ENCODE measurements at regions not wholly inside any gene's neighbourhood (a gene's known extent, or its start where the extent isn't known, plus 50 kb on each side); places are given as distances from the start of the nearest gene placed in this dataset.

- TF ChIP-seq RAD21 (IDR thresholded peaks at IDR 0.05; ENCODE audit: low read depth) (no peak), USF1 (IDR thresholded peaks at IDR 0.05) (no peak), EP300 (IDR thresholded peaks at IDR 0.05; ENCODE audit: borderline replicate concordance) (no peak), CREB1 (IDR thresholded peaks at IDR 0.05; ENCODE audit: low read depth) (no peak), YY1 (IDR thresholded peaks at IDR 0.05; ENCODE audit: low read depth) (no peak), CEBPB (IDR thresholded peaks at IDR 0.05) (no peak), FOXM1 (IDR thresholded peaks at IDR 0.05; ENCODE audit: borderline replicate concordance, low read depth) (no peak), REST (IDR thresholded peaks at IDR 0.05; ENCODE audit: low read depth) (no peak), ZBTB7A (IDR thresholded peaks at IDR 0.05; ENCODE audit: low read depth) (no peak), TCF12 (IDR thresholded peaks at IDR 0.05; ENCODE audit: low read depth) (no peak), EGR1 (IDR thresholded peaks at IDR 0.05) (no peak), NFIC (IDR thresholded peaks at IDR 0.05) (no peak), TAF1 (IDR thresholded peaks at IDR 0.05; ENCODE audit: low read depth) (no peak)
- TF ChIP-seq, protein P1, sequence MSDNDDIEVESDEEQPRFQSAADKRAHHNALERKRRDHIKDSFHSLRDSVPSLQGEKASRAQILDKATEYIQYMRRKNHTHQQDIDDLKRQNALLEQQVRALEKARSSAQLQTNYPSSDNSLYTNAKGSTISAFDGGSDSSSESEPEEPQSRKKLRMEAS (IDR thresholded peaks at IDR 0.05) = no peak
Observed at GRCh38 chr16:86243571-86244154, 266.7 kb upstream of the FOXF1 start.

All from Ishikawa (cell line).